Caco-2 (cell line): ENCODE measurements at regions not wholly inside any gene's neighbourhood (a gene's known extent, or its start where the extent isn't known, plus 50 kb on each side); places are given as distances from the start of the nearest gene placed in this dataset.
A peak's percentile ranks its signal among the peaks of the same experiment; 100 is the strongest.

Source experiments
- BruUV-seq: library from RNA; stranded (reverse); fragments of 400-500 nt; replicated peaks from 2 replicates; lab custom pipeline; 2021; lab: Mats Ljungman, UMichigan
- CTCF ChIA-PET: fragments of 300-600 bp; sonication (Branson Sonifier 250); formaldehyde crosslinking; loops from one replicate; lab custom pipeline; 2022; ENCODE audit warnings: antibody characterized with exemption; lab: Charles Lee
- POLR2A ChIA-PET: fragments of 300-600 bp; sonication (Branson Sonifier 250); formaldehyde crosslinking; loops from one replicate; lab custom pipeline; 2022; ENCODE audit warnings: antibody characterized with exemption; lab: Charles Lee
- DNase-seq, 2 experiments: peaks; one replicate each; pipeline versions ENCODE4 v3.0.0 to v3.0.0-alpha.2; 2020 to 2022
- H3K27me3 ChIP-seq: replicated peaks from 2 replicates; pipeline ENCODE4 v1.6.0; 2011; ENCODE audit warnings: low read length; ENCODE audit not compliant: control insufficient read depth, insufficient read depth
- H3K36me3 ChIP-seq: 2 replicates; pipeline ENCODE4 v1.5.1; 2011; ENCODE audit warnings: low read length; ENCODE audit not compliant: control insufficient read depth, insufficient read depth
- H3K4me1 ChIP-seq: fragments of 250-450 bp; sonication (Bioruptor Pico); 2 replicates; pipeline ENCODE4 v1.5.1; 2020; ENCODE audit warnings: mild to moderate bottlenecking
- H3K4me3 ChIP-seq: 2 replicates; pipeline ENCODE4 v1.5.1; 2011; ENCODE audit warnings: low read depth, mild to moderate bottlenecking, control low read depth, low read length
- H3K9me3 ChIP-seq: fragments of 250-450 bp; sonication (Bioruptor Pico); 2 replicates; pipeline ENCODE4 v1.5.1; 2020; ENCODE audit warnings: mild to moderate bottlenecking, moderate library complexity
- H3K27ac Mint-ChIP-seq: one replicate; pipeline ENCODE4 v1.8.0; 2022; ENCODE audit warnings: mixed read lengths; ENCODE audit not compliant: unreplicated experiment
- H3K27me3 Mint-ChIP-seq: one replicate; pipeline ENCODE4 v1.8.0; 2022; ENCODE audit warnings: mixed read lengths; ENCODE audit not compliant: insufficient read depth, unreplicated experiment
- H3K36me3 Mint-ChIP-seq: one replicate; pipeline ENCODE4 v1.8.0; 2022; ENCODE audit warnings: mild to moderate bottlenecking, mixed read lengths; ENCODE audit not compliant: insufficient read depth, unreplicated experiment
- H3K4me1 Mint-ChIP-seq: one replicate; pipeline ENCODE4 v1.8.0; 2022; ENCODE audit warnings: low read depth, mixed read lengths; ENCODE audit not compliant: unreplicated experiment
- H3K4me3 Mint-ChIP-seq: one replicate; pipeline ENCODE4 v1.8.0; 2022; ENCODE audit warnings: mild to moderate bottlenecking, moderate library complexity, mixed read lengths; ENCODE audit not compliant: unreplicated experiment
- H3K9me3 Mint-ChIP-seq: one replicate; pipeline ENCODE4 v1.8.0; 2022; ENCODE audit warnings: mixed read lengths; ENCODE audit not compliant: unreplicated experiment
- intact Hi-C: fragments of 100-400 bp; cut with micrococcal nuclease; formaldehyde crosslinking; loops from one replicate; pipeline ENCODE4 v1.10.0; 2022; ENCODE audit not compliant: unreplicated experiment
- TF ChIP-seq, protein P1 (sequence below), 2 experiments: fragments of 200-600 bp in 1 of 2; IDR thresholded peaks; 1 replicate in 1 of 2; 2 replicates in 1 of 2; pipeline versions ENCODE4 v1.5.1 to v1.8.0; 2011 to 2022; ENCODE audit warnings: antibody characterized with exemption in 1 of 2, control low read depth in 1 of 2, inconsistent platforms in 1 of 2, low read depth in 1 of 2, low read length in 1 of 2, mild to moderate bottlenecking in 1 of 2, moderate library complexity in 1 of 2; ENCODE audit not compliant: insufficient read depth in 1 of 2, severe bottlenecking in 1 of 2, unreplicated experiment in 1 of 2

DNA sequence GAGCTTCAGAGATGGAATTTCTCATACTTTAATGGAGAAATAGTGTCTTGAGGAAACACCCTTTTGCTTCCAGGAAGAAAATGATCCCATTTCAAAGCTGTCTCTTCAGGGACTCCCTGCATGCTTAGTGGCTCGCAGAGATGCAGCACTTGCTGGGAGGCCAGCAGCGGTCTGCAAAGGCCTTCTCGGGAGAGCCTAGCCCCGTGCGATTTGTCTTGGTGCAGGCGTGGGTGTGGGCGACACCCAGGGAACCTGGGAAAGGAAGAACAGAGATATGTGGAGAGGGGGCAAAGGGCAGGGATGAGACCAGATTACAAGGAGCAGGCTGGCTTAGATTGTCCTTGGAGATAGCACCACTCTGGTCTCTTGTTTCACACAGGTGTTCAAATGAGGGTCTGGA is 352.3 kb upstream of the PODXL start:
- Histone ChIP-seq H3K4me3 (no peak overlapping the region), H3K27me3 (no peaks in the 10 kb centered on the region; the same call in 1 of the 2 replicates), H3K9me3 (peaks cover 3% of the 10 kb centered on the region; the same call in 1 of the 2 replicates), H3K36me3 (no peaks in the 10 kb centered on the region), H3K4me1 (no peaks in the 10 kb centered on the region)
- Mint-ChIP-seq H3K36me3 (no peaks in the 10 kb centered on the region), H3K27me3 (peaks cover 36% of the 10 kb centered on the region), H3K9me3 (no peaks in the 10 kb centered on the region), H3K27ac (no peak overlapping the region), H3K4me1 (no peaks in the 10 kb centered on the region), H3K4me3 (peak overlapping the region; percentile 32)
- ChIA-PET POLR2A (no interaction called here), CTCF (no interaction called here)
- TF ChIP-seq, protein P1, sequence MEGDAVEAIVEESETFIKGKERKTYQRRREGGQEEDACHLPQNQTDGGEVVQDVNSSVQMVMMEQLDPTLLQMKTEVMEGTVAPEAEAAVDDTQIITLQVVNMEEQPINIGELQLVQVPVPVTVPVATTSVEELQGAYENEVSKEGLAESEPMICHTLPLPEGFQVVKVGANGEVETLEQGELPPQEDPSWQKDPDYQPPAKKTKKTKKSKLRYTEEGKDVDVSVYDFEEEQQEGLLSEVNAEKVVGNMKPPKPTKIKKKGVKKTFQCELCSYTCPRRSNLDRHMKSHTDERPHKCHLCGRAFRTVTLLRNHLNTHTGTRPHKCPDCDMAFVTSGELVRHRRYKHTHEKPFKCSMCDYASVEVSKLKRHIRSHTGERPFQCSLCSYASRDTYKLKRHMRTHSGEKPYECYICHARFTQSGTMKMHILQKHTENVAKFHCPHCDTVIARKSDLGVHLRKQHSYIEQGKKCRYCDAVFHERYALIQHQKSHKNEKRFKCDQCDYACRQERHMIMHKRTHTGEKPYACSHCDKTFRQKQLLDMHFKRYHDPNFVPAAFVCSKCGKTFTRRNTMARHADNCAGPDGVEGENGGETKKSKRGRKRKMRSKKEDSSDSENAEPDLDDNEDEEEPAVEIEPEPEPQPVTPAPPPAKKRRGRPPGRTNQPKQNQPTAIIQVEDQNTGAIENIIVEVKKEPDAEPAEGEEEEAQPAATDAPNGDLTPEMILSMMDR (IDR thresholded peaks at IDR 0.05; ENCODE audit: insufficient read depth in 1 of 2, low read depth in 1 of 2, low read length in 1 of 2, severe bottlenecking in 1 of 2, unreplicated experiment in 1 of 2) = no peak
- intact Hi-C loops = no loop called here
- DNase-seq = no peak
- no TSS peak for BruUV-seq

GRCh38 chr7:131905471-131905973 is 349.1 kb upstream of the PODXL start:
- no peaks in the 10 kb centered on the region; the same call in 1 of the 2 replicates for H3K27me3 ChIP-seq
- Mint-ChIP-seq H3K4me1 (no peaks in the 10 kb centered on the region), H3K27ac (no peak overlapping the region), H3K9me3 (no peaks in the 10 kb centered on the region), H3K27me3 (peaks cover 21% of the 10 kb centered on the region), H3K4me3 (no peak overlapping the region), H3K36me3 (no peaks in the 10 kb centered on the region)
- CTCF ChIA-PET = no interaction called here
- intact Hi-C loops = no loop called here
- TF ChIP-seq, protein P1 (IDR thresholded peaks at IDR 0.05; ENCODE audit: insufficient read depth in 1 of 2, low read depth in 1 of 2, low read length in 1 of 2, severe bottlenecking in 1 of 2, unreplicated experiment in 1 of 2) = no peak
- no peak for DNase-seq
- H3K4me3 ChIP-seq = no peak overlapping the region
- POLR2A ChIA-PET = no interaction called here
- no TSS peak for BruUV-seq
- H3K36me3 ChIP-seq = no peaks in the 10 kb centered on the region
- H3K9me3 ChIP-seq = peaks cover 12% of the 10 kb centered on the region
- no peaks in the 10 kb centered on the region for H3K4me1 ChIP-seq

DNA sequence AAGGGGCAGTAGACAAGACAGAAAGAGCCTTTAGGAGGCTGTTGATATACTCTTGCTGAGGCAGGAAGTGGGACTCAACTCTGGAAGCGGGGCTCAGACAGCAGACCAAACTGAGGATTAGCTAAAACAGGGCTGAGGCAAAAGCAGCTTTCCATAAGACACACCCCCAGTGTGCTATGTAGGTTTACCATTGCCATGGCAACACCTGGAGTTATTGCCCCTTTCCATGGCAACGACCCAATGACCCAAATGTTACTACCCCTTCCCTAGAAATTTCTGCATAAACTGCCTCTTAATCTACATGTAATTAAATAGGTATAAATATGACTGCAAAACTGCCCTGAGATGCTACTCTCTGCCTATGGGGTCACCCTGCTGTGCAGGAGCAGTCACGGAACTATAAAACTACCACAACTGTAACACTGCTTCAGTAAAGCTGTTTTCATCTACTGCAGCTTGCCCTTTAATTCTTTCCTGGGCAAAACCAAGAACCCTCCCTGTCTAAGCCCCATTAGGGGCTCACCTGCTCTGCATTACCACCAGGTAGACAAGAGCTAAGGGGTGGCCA is 348.4 kb upstream of the PODXL start:
- peaks cover 21% of the 10 kb centered on the region for H3K27me3 Mint-ChIP-seq
- Histone ChIP-seq H3K27me3 (no peaks in the 10 kb centered on the region), H3K4me3 (no peak overlapping the region), H3K4me1 (no peaks in the 10 kb centered on the region), H3K36me3 (no peaks in the 10 kb centered on the region), H3K9me3 (peaks cover 8% of the 10 kb centered on the region; the same call in 1 of the 2 replicates)
- H3K4me1 Mint-ChIP-seq = no peaks in the 10 kb centered on the region
- intact Hi-C loops = no loop called here
- no TSS peak for BruUV-seq
- H3K27ac Mint-ChIP-seq = no peak overlapping the region
- no peak for DNase-seq
- no peaks in the 10 kb centered on the region for H3K36me3 Mint-ChIP-seq
- POLR2A ChIA-PET = no interaction called here
- CTCF ChIA-PET = no interaction called here
- H3K9me3 Mint-ChIP-seq = no peaks in the 10 kb centered on the region
- H3K4me3 Mint-ChIP-seq = no peak overlapping the region
- TF ChIP-seq, protein P1 (IDR thresholded peaks at IDR 0.05; ENCODE audit: insufficient read depth in 1 of 2, low read depth in 1 of 2, low read length in 1 of 2, severe bottlenecking in 1 of 2, unreplicated experiment in 1 of 2) = no peak
